Prostate gland (tissue), 2 donors: ENCODE measurements at regions not wholly inside any gene's neighbourhood (a gene's known extent, or its start where the extent isn't known, plus 50 kb on each side); places are given as distances from the start of the nearest gene placed in this dataset.
"Not testable (repeated sequence)": the region's sequence is repeated elsewhere in the genome, so short reads cannot be mapped to it uniquely, and the experiment has no call there.

Experiments
- DNase-seq: peaks from one replicate; pipeline ENCODE4 v3.0.0-alpha.2; 2019; ENCODE audit warnings: low spot score
- H3K27ac ChIP-seq, 2 donors: fragments of 200-600 bp; sonication (generic); 2 replicates each; pipeline ENCODE4 v1.5.1; 2017 to 2019
- H3K27me3 ChIP-seq: fragments of 200-600 bp; sonication (generic); replicated peaks from 2 replicates; pipeline ENCODE4 v1.5.1; 2019; ENCODE audit not compliant: insufficient read depth
- H3K36me3 ChIP-seq, 2 donors: fragments of 200-600 bp; sonication (generic); 1 replicate in 1 of 2; 2 replicates in 1 of 2; pipeline versions ENCODE4 v1.5.1 to v1.8.1; 2017 to 2019
- H3K4me1 ChIP-seq: fragments of 200-600 bp; sonication (generic); replicated peaks from 2 replicates; pipeline ENCODE4 v1.5.1; 2019
- H3K4me3 ChIP-seq, 2 donors: fragments of 200-600 bp; sonication (generic); 2 replicates each; pipeline ENCODE4 v1.5.1; 2017 to 2019
- H3K9me3 ChIP-seq: fragments of 200-600 bp; sonication (generic); 2 replicates; pipeline ENCODE4 v1.5.1; 2017
- CTCF ChIP-seq, 4 experiments: fragments of 200-600 bp in 2 of 4; fragments of 450-650 bp in 2 of 4; sonication (generic) in 2 of 4; IDR thresholded peaks; 1 replicate in 3 of 4; 2 replicates in 1 of 4; pipeline ENCODE4 v1.5.1; 2016 to 2019; ENCODE audit warnings: antibody characterized with exemption in 4 of 4, mild to moderate bottlenecking in 2 of 4, moderate library complexity in 2 of 4
- POLR2A ChIP-seq: fragments of 450-650 bp; IDR thresholded peaks from one replicate; pipeline ENCODE4 v1.6.1; 2016; ENCODE audit warnings: antibody characterized with exemption, mild to moderate bottlenecking
- POLR2AphosphoS5 ChIP-seq: sonication (generic); formaldehyde crosslinking; IDR thresholded peaks from one replicate; pipeline ENCODE4 v1.6.1; 2017; ENCODE audit warnings: antibody characterized with exemption
- WGBS: methylation state at CpG from one replicate; pipeline ENCODE4 v1.1.5; 2018; 5-methylcytosine and 5-hydroxymethylcytosine counted together
- intact Hi-C: fragments of 100-400 bp; cut with DNase I; formaldehyde crosslinking; loops from one replicate; pipeline ENCODE4 v1.14.2; 2022

GRCh38 chr10:30169342-30169741 lies 110.0 kb upstream of the JCAD start:
- Histone ChIP-seq H3K27me3 (no peaks in the 10 kb centered on the region), H3K4me3 (no peak overlapping the region), H3K36me3 (no peaks in the 10 kb centered on the region), H3K9me3 (no peaks in the 10 kb centered on the region), H3K27ac (no peak overlapping the region), H3K4me1 (no peaks in the 10 kb centered on the region)
- TF ChIP-seq POLR2A (no peak), POLR2AphosphoS5 (no peak), CTCF (IDR thresholded peaks at IDR 0.05) (no peak)
- WGBS = 85% methylated on average over 3 of the region's 3 CpGs
- intact Hi-C loops = no loop called here
- DNase-seq = no peak

GRCh38 chr10:30166929-30167328 lies 107.5 kb upstream of the JCAD start:
- no peaks in the 10 kb centered on the region for H3K9me3 ChIP-seq
- DNase-seq = no peak
- no peak overlapping the region for H3K4me3 ChIP-seq
- H3K27ac ChIP-seq = no peak overlapping the region
- no peaks in the 10 kb centered on the region for H3K27me3 ChIP-seq
- intact Hi-C loops = no loop called here
- no peaks in the 10 kb centered on the region for H3K36me3 ChIP-seq
- WGBS = 97% methylated on average over 5 of the region's 5 CpGs
- H3K4me1 ChIP-seq = no peaks in the 10 kb centered on the region
- no peak for TF ChIP-seq CTCF (IDR thresholded peaks at IDR 0.05)
- TF ChIP-seq POLR2AphosphoS5 = no peak
- no peak for TF ChIP-seq POLR2A

- H3K9me3 ChIP-seq, DNase-seq, H3K4me3 ChIP-seq, intact Hi-C loops, H3K4me1 ChIP-seq, H3K27me3 ChIP-seq, H3K27ac ChIP-seq, H3K36me3 ChIP-seq: not testable (repeated sequence)
- 51% methylated on average over 10 of the region's 10 CpGs for WGBS
Measured at GRCh38 chr10:30163410-30163809, 104.0 kb upstream of the JCAD start.

GRCh38 chr10:30162796-30163195 lies 103.4 kb upstream of the JCAD start:
- H3K27me3 ChIP-seq, intact Hi-C loops, H3K9me3 ChIP-seq, H3K4me1 ChIP-seq, H3K36me3 ChIP-seq, H3K4me3 ChIP-seq, H3K27ac ChIP-seq, DNase-seq: not testable (repeated sequence)
- 88% methylated on average over 25 of the region's 25 CpGs for WGBS

- intact Hi-C loops = no loop called here
- H3K9me3 ChIP-seq = no peaks in the 10 kb centered on the region
- H3K4me1 ChIP-seq = no peaks in the 10 kb centered on the region
- 31% methylated on average over 6 of the region's 6 CpGs for whole genome bisulfite sequencing
- no peaks in the 10 kb centered on the region for H3K36me3 ChIP-seq
- no peak for TF ChIP-seq POLR2AphosphoS5
- TF ChIP-seq CTCF (IDR thresholded peaks at IDR 0.05) = no peak
- TF ChIP-seq POLR2A = no peak
- H3K4me3 ChIP-seq = no peak overlapping the region
- no peak overlapping the region for H3K27ac ChIP-seq
- DNase-seq = no peak
- H3K27me3 ChIP-seq = no peaks in the 10 kb centered on the region
Measured at GRCh38 chr10:30160271-30160982, 101.0 kb upstream of the JCAD start.

- WGBS = 96% methylated on average over 2 of the region's 2 CpGs
Measured at GRCh38 chr10:30159614-30160013, 100.2 kb upstream of the JCAD start.

More at GRCh38 chr10:30159614-30160013, 100.2 kb upstream of the JCAD start:
- H3K36me3 ChIP-seq, H3K27me3 ChIP-seq, H3K4me1 ChIP-seq, H3K9me3 ChIP-seq, DNase-seq, intact Hi-C loops, H3K27ac ChIP-seq, H3K4me3 ChIP-seq: not testable (repeated sequence)
